ENCODE measurements at regions not wholly inside any gene's neighbourhood (a gene's known extent, or its start where the extent isn't known, plus 50 kb on each side); places are given as distances from the start of the nearest gene placed in this dataset.

DNA sequence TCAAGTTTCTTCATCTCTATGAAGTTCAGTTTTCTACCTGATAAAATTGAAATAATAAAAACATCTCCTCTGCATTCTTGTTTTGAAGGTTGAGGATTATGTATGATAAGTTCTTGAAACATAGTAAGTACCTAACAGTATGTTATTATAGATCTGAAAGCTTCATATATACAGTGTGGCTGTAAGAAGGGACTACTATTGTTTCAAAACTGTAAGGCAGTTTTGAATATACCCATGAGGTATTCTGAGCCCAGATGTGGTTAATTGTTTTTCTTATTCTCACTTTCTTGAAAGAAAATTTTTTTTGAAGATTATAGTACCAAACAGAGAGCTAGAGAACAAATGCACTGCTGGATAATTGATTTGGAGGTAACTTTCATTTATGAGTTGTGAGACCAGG lies 383.2 kb downstream of the CHSY3 start:
- Histone ChIP-seq H4K20me1 (ENCODE audit: insufficient read depth) (no peaks in the 10 kb centered on the region), H3K9me2 (ENCODE audit: insufficient read depth) (no peaks in the 10 kb centered on the region), H3K79me2 (ENCODE audit: insufficient read depth, low read length) (no peaks in the 10 kb centered on the region), H3K36me3 (ENCODE audit: control insufficient read depth in 1 of 2, insufficient read depth in 2 of 2, low read length in 2 of 2) (no peaks in the 10 kb centered on the region), H3K27ac (ENCODE audit: low read depth, low read length) (no peak overlapping the region), H3K27me3 (ENCODE audit: insufficient read depth, low read length) (no peaks in the 10 kb centered on the region), H3K4me1 (ENCODE audit: control insufficient read depth in 1 of 2, insufficient read depth in 2 of 2, low read length in 2 of 2) (peaks cover 4 to 14% of the 10 kb centered on the region in 2 experiments; a peak in 2 of 4 replicates), H3K9me3 (ENCODE audit: control insufficient read depth in 1 of 2, insufficient read depth in 1 of 2, low read depth in 1 of 2, low read length in 2 of 2) (no peaks in the 10 kb centered on the region), H3K4me2 (ENCODE audit: low read length) (no peak overlapping the region), H3K4me3 (replicated peaks in 1 of 2; ENCODE audit: low read depth in 1 of 2, low read length in 2 of 2) (no peak overlapping the region), H3K9ac (ENCODE audit: low read length) (no peak overlapping the region), H2AFZ (ENCODE audit: low read depth, low read length, poor library complexity, severe bottlenecking) (no peak overlapping the region)
- DNase-seq (ENCODE audit: low read depth, low spot score) = no peak
- ChIA-PET POLR2A (no interaction called here), RAD21 (ENCODE audit: low non-redundant PET in 1 of 2, low total read pairs in 2 of 2, uncharacterized antibody in 2 of 2, unreplicated experiment in 2 of 2) (no interaction called here), CTCF (no interaction called here)
- no peak for ATAC-seq
- TF ChIP-seq EGR1 (IDR thresholded peaks at IDR 0.05; ENCODE audit: low read depth) = no peak
- no peak for TF ChIP-seq CTCF (IDR thresholded peaks at IDR 0.05 in 2 of 3, conservative IDR thresholded peaks at IDR 0.05 in 1 of 3; ENCODE audit: borderline replicate concordance in 1 of 3, insufficient read depth in 1 of 3, low read depth in 2 of 3, low read length in 2 of 3)
- TF ChIP-seq ZBTB33 (IDR thresholded peaks at IDR 0.05; ENCODE audit: extremely low read depth, insufficient replicate concordance, low read length) = no peak
- no peak for TF ChIP-seq RAD21 (IDR thresholded peaks at IDR 0.05; ENCODE audit: low read depth)
- no peak for TF ChIP-seq EZH2 (IDR thresholded peaks at IDR 0.05)
- TF ChIP-seq POLR2A (IDR thresholded peaks at IDR 0.05; ENCODE audit: borderline replicate concordance, extremely low read depth, insufficient read depth, insufficient read length) = no peak
- no peak for TF ChIP-seq TCF7L2 (IDR thresholded peaks at IDR 0.05; ENCODE audit: borderline replicate concordance, extremely low read depth, insufficient read depth, insufficient read length)
- TF ChIP-seq, protein P1, sequence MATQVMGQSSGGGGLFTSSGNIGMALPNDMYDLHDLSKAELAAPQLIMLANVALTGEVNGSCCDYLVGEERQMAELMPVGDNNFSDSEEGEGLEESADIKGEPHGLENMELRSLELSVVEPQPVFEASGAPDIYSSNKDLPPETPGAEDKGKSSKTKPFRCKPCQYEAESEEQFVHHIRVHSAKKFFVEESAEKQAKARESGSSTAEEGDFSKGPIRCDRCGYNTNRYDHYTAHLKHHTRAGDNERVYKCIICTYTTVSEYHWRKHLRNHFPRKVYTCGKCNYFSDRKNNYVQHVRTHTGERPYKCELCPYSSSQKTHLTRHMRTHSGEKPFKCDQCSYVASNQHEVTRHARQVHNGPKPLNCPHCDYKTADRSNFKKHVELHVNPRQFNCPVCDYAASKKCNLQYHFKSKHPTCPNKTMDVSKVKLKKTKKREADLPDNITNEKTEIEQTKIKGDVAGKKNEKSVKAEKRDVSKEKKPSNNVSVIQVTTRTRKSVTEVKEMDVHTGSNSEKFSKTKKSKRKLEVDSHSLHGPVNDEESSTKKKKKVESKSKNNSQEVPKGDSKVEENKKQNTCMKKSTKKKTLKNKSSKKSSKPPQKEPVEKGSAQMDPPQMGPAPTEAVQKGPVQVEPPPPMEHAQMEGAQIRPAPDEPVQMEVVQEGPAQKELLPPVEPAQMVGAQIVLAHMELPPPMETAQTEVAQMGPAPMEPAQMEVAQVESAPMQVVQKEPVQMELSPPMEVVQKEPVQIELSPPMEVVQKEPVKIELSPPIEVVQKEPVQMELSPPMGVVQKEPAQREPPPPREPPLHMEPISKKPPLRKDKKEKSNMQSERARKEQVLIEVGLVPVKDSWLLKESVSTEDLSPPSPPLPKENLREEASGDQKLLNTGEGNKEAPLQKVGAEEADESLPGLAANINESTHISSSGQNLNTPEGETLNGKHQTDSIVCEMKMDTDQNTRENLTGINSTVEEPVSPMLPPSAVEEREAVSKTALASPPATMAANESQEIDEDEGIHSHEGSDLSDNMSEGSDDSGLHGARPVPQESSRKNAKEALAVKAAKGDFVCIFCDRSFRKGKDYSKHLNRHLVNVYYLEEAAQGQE (IDR thresholded peaks at IDR 0.05; ENCODE audit: low read depth) = no peak
- no peak for TF ChIP-seq YY1 (IDR thresholded peaks at IDR 0.05; ENCODE audit: extremely low read depth, insufficient replicate concordance, low read depth, low read length)
- no peak for TF ChIP-seq FOSL1 (IDR thresholded peaks at IDR 0.05; ENCODE audit: low read depth)
- no peak for TF ChIP-seq CBX3 (IDR thresholded peaks at IDR 0.05; ENCODE audit: low read depth)
- no peak for TF ChIP-seq EZH2phosphoT487 (IDR thresholded peaks at IDR 0.05; ENCODE audit: borderline replicate concordance)
- no peak for TF ChIP-seq POLR2AphosphoS5 (IDR thresholded peaks at IDR 0.05; ENCODE audit: low read depth, low read length)
- intact Hi-C loops (cut with micrococcal nuclease) = no loop called here
- BruUV-seq (replicated peaks) = no TSS peak

Data from HCT116 (cell line).